ENCODE measurements at regions not wholly inside any gene's neighbourhood (a gene's known extent, or its start where the extent isn't known, plus 50 kb on each side); places are given as distances from the start of the nearest gene placed in this dataset.
"Not testable (repeated sequence)": the region's sequence is repeated elsewhere in the genome, so short reads cannot be mapped to it uniquely, and the experiment has no call there.

GRCh38 chr6:140027219-140027618 is 652.8 kb upstream of the CITED2 start:
- intact Hi-C loops (cut with DNase I), result no loop called here
- no peak for DNase-seq

GRCh38 chr6:140026546-140026945 is 652.1 kb upstream of the CITED2 start:
- intact Hi-C loops (cut with DNase I), result no loop called here
- DNase-seq, result no peak

GRCh38 chr6:140025171-140025570 is 650.7 kb upstream of the CITED2 start:
- no peak for DNase-seq
- intact Hi-C loops (cut with DNase I), result no loop called here

GRCh38 chr6:140020207-140020791 is 645.9 kb upstream of the CITED2 start:
- intact Hi-C loops (cut with DNase I), result no loop called here
- no peak for DNase-seq

- DNase-seq, result no peak
- intact Hi-C loops (cut with DNase I), result no loop called here
Measured at GRCh38 chr6:140018588-140018987, 644.1 kb upstream of the CITED2 start.

- no peak for DNase-seq
- intact Hi-C loops (cut with DNase I), result no loop called here
Measured at GRCh38 chr6:140017470-140017869, 643.0 kb upstream of the CITED2 start.

- intact Hi-C loops (cut with DNase I), result no loop called here
- DNase-seq, result no peak
Measured at GRCh38 chr6:140012150-140012549, 637.7 kb upstream of the CITED2 start.

- no peak for DNase-seq
- intact Hi-C loops (cut with DNase I), result no loop called here
Measured at GRCh38 chr6:140011537-140011936, 637.1 kb upstream of the CITED2 start.

- no peak for DNase-seq
- intact Hi-C loops (cut with DNase I), result no loop called here
Measured at GRCh38 chr6:140009286-140009685, 634.8 kb upstream of the CITED2 start.

GRCh38 chr6:140007525-140007924 is 633.1 kb upstream of the CITED2 start:
- intact Hi-C loops (cut with DNase I), result no loop called here

GRCh38 chr6:140003217-140003616 is 628.8 kb upstream of the CITED2 start:
- intact Hi-C loops (cut with DNase I), result no loop called here

More at GRCh38 chr6:140007525-140007924, 633.1 kb upstream of the CITED2 start:
- no peak for DNase-seq

GRCh38 chr6:140002396-140003022 is 628.1 kb upstream of the CITED2 start:
- intact Hi-C loops (cut with DNase I), result no loop called here
- no peak for DNase-seq

More at GRCh38 chr6:140003217-140003616, 628.8 kb upstream of the CITED2 start:
- no peak for DNase-seq

- intact Hi-C loops (cut with DNase I), result no loop called here
- DNase-seq, result no peak
Measured at GRCh38 chr6:140001821-140002341, 627.4 kb upstream of the CITED2 start.

- intact Hi-C loops (cut with DNase I), result no loop called here
- no peak for DNase-seq
Measured at GRCh38 chr6:140001005-140001404, 626.6 kb upstream of the CITED2 start.

- intact Hi-C loops (cut with DNase I); DNase-seq: not testable (repeated sequence)
Measured at GRCh38 chr6:139999661-140000060, 625.2 kb upstream of the CITED2 start.

GRCh38 chr6:139998478-139998877 is 624.0 kb upstream of the CITED2 start:
- DNase-seq; intact Hi-C loops (cut with DNase I): not testable (repeated sequence)

- intact Hi-C loops (cut with DNase I), result no loop called here
- DNase-seq, result no peak
Measured at GRCh38 chr6:139996253-139996834, 621.9 kb upstream of the CITED2 start.

- intact Hi-C loops (cut with DNase I), result no loop called here
- no peak for DNase-seq
Measured at GRCh38 chr6:139994998-139995397, 620.5 kb upstream of the CITED2 start.

- DNase-seq, result no peak
- intact Hi-C loops (cut with DNase I), result no loop called here
Measured at GRCh38 chr6:139990856-139991465, 616.5 kb upstream of the CITED2 start.

GRCh38 chr6:139990026-139990686 is 615.7 kb upstream of the CITED2 start:
- intact Hi-C loops (cut with DNase I), result no loop called here
- DNase-seq, result no peak

GRCh38 chr6:139988685-139989084 is 614.2 kb upstream of the CITED2 start:
- intact Hi-C loops (cut with DNase I), result no loop called here
- no peak for DNase-seq

All from posterior cingulate gyrus (tissue), 11 donors.